HG03469 (cell line): ENCODE measurements at regions not wholly inside any gene's neighbourhood (a gene's known extent, or its start where the extent isn't known, plus 50 kb on each side); places are given as distances from the start of the nearest gene placed in this dataset.

Experiments
- ATAC-seq: cut with Tn5 transposase; IDR thresholded peaks from one replicate; pipeline ENCODE4 v1.9.1; 2021; ENCODE audit warnings: mild to moderate bottlenecking, moderate library complexity, moderate number of reproducible peaks; ENCODE audit not compliant: unreplicated experiment

DNA sequence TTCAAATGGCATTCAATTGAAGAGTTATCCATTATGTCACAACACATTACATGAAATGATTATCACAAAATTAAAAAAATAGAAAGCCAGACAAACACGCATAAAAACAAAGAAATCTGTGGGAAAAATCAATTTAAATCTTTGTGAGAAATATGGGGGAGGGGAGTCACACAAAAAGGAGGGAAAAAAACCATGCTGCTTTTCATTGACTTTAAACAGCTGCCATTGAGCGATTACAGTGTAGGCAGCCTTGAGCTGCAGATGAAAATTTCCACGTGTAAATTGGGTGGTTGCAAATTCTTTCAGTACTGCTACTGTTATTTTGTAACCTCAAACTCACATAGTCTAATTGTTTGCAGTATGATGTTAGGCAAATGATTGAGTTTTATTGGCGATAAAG is 889.9 kb upstream of the PHF14 start:
- no peak for ATAC-seq

DNA sequence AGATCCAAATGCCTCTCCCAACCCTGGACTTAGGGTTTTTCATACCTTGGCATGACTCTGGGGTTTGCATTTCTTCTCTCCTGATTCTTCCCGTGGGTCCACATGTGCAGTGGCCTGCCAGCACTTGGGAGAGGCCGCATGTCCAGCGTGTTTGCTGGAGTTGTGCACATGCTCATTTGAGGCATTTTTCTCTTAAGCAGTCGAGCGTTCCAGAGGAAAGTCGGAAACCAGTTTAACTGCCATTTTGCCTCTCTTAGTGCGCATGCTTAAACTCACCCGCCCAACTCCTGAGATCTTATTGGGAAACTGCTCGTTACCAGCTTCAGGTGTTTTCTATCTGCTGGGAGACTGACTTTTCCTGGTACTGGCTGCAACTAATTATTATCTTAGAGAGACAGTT is 888.4 kb upstream of the PHF14 start:
- no peak for ATAC-seq

GRCh38 chr7:10100572-10100971 is 873.1 kb upstream of the PHF14 start:
- no peak for ATAC-seq

- ATAC-seq, result no peak
These were observed 872.3 kb upstream of the PHF14 start for GRCh38 chr7:10101351-10101750.

DNA sequence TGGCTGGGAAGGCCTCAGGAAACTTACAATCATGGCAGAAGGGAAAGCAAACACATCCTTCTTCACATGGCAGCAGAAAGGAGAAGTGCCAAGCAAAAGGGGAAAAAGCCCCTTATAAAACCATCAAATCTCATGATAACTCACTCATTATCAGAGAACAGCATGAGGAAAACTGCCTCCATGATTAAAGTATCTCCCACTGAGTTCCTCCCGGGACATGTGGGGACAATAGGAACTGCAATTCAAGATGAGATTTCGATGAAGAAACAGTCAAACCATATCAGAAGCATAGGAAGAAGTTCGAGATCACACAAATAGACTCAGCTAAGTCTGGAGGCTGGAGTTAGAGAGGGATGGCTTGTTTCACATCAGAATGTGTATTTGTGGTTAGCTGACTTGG is 869.4 kb upstream of the PHF14 start:
- no peak for ATAC-seq

DNA sequence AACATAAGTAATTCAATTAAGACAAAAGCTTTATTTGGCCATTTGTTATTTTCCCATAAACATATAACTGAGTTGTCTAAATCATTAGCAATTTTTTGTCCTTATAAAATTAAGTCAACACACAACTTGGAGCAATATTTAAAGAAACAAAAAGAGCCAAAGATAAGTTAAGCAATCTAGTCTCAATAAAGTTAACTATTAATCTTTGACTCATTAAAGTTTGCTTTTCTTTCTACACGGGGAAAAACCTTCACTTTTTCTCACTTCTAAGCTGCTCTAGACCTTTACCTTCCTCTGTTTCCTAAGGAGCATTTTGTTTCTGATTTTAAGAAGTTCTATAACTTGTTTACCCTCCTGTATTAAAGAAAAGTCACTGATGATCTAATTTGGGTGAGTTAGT is 867.1 kb upstream of the PHF14 start:
- ATAC-seq, result no peak

DNA sequence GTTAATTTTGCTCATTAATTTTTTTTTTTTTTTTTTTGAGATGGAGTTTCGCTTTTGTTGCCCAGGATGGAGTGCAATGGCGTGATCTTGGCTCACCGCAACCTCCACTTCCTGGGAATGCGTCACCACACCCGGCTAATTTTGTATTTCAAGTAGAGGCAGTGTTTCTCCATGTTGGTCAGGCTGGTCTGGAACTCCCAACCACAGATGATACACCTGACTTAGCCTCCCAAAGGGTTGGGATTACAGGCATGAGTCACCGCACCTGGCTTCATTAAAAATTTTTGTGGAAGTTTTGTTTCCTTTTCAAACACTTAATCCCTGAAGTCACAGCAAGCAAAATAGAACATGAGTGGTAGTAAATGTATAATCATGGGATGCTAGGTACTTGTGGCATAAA is 857.2 kb upstream of the PHF14 start:
- ATAC-seq, result no peak

DNA sequence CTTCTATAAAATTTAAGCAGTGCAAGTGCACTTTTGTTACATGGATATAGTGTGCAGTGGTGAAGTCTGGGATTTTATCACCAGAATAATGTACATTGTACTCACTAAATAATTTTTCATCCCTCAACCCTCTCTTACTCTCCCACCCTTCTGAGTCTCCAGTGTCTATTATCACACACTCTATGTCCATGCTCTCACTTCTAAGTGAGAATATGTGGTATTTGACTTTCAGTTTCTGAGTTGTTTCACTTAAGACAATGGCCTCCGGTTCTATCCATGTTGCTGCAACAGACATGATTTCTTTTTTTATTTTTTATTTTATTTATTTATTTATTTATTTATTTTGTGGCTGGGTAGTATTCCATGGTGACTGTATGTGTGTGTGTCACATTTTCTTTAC is 855.9 kb upstream of the PHF14 start:
- no peak for ATAC-seq

DNA sequence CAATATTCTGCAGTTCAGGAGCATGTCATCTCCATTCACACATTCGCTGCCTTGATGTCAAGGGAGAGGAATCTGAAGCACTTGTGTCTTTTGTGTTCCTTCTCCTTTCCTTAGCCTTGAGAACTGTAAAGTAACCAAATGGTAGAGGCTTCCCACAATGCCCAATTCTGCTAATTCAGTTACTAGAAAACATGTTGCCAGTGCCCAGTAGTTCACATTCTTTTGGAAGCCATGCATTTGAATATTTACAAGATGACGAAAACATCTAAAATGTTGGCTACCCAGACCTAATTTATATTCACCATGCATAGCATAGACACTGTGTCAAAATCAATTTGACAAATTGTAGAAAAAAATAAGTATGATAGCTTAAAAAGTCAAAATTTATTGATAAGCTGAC is 852.7 kb upstream of the PHF14 start:
- no peak for ATAC-seq

DNA sequence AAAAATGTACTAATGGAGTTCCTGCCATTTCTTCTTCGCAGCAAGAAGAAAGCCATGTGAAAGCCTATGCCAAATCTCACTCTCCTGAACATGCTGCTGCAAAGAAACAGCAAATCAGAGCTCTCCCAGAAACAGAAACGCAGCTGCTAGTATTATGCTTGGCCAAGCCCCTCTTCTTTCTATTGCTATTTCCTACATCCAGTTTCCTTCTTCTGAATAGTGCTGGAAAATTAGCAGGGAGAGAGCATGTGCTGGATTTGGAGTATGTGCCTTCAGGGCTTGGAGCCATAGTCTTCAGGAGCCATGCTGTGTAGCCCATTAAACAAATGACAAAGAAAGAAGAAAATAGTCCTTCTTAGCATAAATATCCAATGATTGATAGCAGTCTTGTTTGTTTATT is 852.0 kb upstream of the PHF14 start:
- no peak for ATAC-seq

DNA sequence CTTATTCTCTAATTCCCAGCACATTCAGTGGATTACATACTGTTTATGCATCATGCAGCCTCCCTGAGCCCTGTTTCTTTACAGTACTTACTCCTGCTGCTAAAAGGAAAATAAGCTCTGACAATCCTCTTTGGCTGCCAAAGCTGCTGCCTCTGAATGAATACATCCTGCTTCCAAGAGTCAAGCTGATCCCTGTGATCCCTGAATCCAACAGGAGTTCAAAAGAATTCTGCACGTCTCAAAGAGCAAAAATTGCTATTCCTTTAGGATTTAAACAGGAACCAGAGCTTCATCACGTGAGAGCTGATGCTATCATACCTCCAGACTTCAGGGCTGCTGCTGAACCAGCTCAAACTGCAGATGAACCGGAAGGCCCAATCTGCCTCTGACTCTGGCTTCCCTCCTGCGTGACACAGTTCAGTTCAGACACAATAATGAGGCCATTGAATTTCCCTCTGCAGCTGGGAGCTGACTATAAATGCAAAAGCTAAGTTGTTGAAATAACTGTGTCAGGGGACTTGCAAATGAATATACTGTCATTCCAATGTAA is 851.0 kb upstream of the PHF14 start:
- ATAC-seq, result no peak

GRCh38 chr7:10128748-10129147 is 844.9 kb upstream of the PHF14 start:
- ATAC-seq, result no peak

DNA sequence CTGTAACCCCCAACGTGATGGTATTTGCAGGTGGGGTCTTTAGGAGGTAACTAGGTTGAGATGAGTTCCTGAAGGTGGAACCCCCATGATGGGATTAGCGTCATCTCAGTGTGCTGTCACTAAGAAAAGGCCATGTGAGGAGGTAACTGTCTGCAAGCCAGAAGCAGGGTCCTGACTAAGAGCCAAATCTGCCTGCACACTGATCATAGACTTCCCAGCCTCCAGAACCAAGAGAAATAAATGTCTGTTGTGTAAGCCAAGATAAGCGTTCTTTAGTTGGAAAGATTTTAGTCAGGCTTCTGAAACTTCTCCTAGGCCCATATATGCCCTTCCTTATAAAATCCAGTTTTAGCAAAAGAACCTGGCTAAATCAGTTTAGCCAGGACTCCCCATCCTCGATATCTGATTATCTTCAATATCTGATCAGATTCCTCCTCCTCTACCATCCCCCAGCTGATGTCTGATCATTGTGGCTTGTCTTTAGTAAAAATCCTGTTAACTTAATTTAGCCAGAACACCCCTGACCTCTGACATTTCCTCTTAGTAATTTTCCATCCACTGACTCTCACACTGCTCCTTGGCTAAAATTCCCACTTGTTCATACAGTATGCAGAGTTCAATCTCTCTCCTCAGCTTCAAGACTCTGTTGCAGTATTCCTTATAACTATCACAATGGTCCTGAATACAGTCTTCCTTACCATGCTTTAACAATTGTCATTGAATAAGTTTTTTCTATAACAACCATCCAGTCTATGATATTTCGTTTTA is 835.4 kb upstream of the PHF14 start:
- no peak for ATAC-seq

DNA sequence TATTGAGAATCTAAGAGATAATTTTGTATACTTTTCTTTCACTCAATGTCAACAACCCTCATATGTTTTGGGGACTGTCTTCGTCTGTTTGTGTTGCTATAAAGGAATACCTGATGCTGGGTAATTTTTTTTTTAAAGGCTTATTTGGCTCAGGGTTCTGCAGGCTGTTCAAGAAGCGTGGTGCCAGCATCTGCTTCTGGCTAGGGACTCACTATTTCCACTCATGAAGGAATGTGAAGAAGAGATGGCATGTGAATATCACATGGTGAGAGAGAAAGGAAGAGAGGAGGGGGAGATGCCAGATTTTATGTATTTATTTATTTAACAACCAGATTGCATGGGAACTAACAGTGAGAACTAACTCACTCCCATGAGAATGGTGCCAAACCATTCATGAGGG is 827.4 kb upstream of the PHF14 start:
- ATAC-seq, result no peak

DNA sequence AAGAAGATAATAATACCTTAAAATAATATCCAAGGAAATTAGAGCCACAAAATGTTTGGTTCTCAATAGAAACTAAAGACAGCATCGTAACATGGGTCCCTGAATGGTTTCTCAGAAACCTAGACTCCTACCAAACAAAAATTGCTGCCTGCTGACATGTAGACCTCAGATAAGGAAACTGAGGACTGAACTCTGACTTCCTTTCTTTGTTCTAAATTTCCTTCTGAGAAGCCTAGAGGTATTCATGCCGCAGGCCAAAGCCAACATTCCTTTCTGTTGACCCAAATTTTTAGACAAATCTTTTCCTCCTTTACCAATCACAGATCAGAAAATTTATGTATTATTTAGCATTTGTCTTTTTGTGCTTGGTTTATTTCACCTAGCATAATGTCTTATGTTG is 816.7 kb upstream of the PHF14 start:
- no peak for ATAC-seq

DNA sequence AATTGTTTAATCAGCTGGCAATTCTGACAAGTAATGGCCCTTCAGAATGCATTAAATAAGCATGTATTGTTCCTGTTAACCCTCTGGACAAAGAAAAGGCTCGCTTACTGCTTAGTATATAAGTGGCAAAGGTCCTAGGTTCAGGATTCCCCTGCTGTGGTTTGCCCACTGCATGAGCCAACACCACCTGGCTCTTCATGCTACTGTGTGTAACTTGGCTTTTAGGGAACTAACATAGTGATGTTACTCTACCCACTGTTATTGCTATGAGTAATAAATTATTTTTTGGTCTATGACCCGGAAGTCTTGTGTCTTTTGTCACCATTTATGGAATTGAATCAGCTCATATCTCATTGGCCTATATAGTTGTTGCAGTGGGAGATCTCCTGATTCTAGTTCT is 791.7 kb upstream of the PHF14 start:
- no peak for ATAC-seq

DNA sequence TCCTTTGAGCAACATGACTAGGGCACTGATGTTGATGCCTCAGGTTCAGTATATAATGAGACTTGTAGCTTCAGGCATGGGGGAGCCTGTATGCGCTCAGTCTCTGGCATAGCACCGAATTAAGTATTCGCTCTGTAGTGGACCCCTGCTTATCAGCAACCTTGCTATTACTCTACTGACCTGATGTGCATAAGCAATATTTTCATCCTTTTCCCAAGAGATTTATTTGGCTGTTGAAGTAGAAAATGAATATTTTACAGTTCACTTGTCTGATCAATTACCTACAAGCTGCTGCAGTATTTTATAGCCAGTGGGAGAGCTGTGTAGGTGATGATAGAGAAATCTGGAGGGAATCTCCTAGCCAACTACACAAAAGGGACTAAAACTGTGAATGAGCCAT is 781.6 kb upstream of the PHF14 start:
- ATAC-seq, result no peak

DNA sequence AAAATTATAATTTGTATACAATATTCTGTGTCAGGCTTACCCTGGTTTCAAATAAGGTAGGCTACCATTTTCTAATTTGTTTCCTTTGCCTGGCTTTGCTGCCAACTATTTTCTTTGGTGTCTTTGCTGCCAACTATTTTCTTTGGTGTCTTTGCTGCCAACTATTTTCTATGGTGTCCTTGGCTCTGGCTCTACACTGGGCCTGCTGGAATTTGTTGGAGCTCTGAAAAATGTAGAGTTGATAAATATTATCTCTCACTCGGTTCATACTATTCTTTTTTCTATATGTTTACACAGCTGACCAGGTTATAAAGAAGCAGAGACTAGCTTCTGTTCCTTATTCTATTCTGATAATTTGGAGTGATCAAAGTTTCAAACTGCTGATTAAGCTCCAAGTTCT is 768.0 kb upstream of the PHF14 start:
- no peak for ATAC-seq

DNA sequence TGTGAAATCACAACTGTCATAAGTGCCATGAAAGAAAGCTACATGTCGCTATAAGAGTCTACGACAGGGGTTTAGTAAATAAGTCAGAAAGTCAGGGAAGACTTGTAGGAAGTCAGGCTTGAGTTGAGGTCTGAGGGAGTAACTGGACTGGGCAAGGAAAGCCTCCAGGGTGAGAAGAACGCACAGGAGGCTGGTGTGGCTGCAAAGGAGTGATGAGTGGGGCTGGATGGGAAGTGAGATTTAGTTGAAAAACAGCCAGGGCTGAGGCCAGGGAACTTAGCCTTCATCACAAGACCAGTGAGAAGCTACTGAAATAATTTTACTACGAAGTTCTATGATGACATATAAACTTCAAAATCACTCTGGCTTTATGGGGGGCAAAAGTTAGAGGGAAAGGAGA is 763.7 kb upstream of the PHF14 start:
- ATAC-seq, result no peak

DNA sequence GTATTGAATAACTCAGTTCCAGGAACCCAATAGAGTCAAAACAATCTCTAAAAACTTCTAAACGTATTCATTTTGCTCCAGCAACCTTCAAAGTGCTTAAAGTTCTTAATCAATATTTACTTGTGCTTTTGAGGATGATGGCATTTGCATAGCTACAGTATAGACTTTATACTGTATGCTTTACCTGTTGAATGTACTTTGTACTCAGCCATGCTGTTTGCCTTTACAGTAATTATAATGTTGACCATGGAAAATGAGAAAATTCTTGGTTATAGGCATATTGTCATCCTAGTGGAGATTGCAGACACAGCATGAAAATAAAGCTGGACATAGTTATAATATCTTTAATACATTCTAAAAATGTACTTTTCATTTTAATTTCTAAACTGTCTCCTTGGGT is 762.7 kb upstream of the PHF14 start:
- ATAC-seq, result no peak

GRCh38 chr7:10211861-10212260 is 761.8 kb upstream of the PHF14 start:
- no peak for ATAC-seq

DNA sequence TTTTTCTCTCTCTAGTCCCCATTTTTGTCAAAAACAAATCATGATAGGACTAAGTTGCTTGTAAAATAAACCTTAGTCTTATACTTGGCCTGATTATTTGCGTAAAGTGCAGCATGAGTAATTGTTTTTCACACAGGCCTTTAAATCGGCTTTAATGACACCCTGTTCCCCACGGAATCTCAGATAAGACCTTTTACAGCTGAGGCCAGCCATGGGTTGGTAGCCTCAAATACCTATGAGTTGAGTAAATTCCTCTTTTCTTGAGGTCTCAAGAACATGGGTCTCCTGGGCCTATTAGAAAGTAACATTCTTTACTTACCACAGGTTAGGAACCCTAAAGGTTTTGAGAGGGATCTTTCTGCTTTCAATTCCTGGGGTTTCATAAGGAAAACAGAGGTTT is 761.0 kb upstream of the PHF14 start:
- no peak for ATAC-seq

GRCh38 chr7:10216462-10216861 is 757.2 kb upstream of the PHF14 start:
- no peak for ATAC-seq
